SK-N-SH treated with all-trans-retinoic acid at 6 μM for 48 hours (cell line): ENCODE measurements at regions not wholly inside any gene's neighbourhood (a gene's known extent, or its start where the extent isn't known, plus 50 kb on each side); places are given as distances from the start of the nearest gene placed in this dataset.

Experiments used
- ATAC-seq: fragments of 200-7000 bp; cut with Tn5 transposase; 3 replicates; pipeline ENCODE4 v1.9.1; 2020; ENCODE audit warnings: mild to moderate bottlenecking, moderate library complexity
- ARNTL ChIP-seq: fragments of 450-650 bp; formaldehyde crosslinking; IDR thresholded peaks from 2 replicates; pipeline ENCODE4 v1.5.0; 2020; ENCODE audit warnings: low read depth, mild to moderate bottlenecking, moderate library complexity, borderline replicate concordance
- CSDC2 ChIP-seq: fragments of 250-450 bp; sonication (Bioruptor Pico); IDR thresholded peaks from 2 replicates; pipeline ENCODE4 v1.5.0; 2020; ENCODE audit warnings: mild to moderate bottlenecking, moderate library complexity
- CSRNP3 ChIP-seq: fragments of 250-450 bp; sonication (Bioruptor Pico); IDR thresholded peaks from 2 replicates; pipeline ENCODE4 v1.5.1; 2021; ENCODE audit warnings: mild to moderate bottlenecking, moderate library complexity
- ESRRG ChIP-seq: fragments of 250-450 bp; sonication (Bioruptor Pico); IDR thresholded peaks from 2 replicates; pipeline ENCODE4 v1.6.1; 2021; ENCODE audit warnings: mild to moderate bottlenecking
- GLIS3 ChIP-seq: fragments of 250-450 bp; sonication (Bioruptor Pico); IDR thresholded peaks from 2 replicates; pipeline ENCODE4 v1.5.0; 2020; ENCODE audit warnings: mild to moderate bottlenecking, moderate library complexity
- ISL1 ChIP-seq: fragments of 250-450 bp; sonication (Bioruptor Pico); IDR thresholded peaks from 2 replicates; pipeline ENCODE4 v2.1.2; 2022; ENCODE audit warnings: mild to moderate bottlenecking, moderate library complexity
- OSR1 ChIP-seq: fragments of 250-450 bp; sonication (Bioruptor Pico); IDR thresholded peaks from 2 replicates; pipeline ENCODE4 v1.8.0; 2022; ENCODE audit warnings: moderate library complexity, mild to moderate bottlenecking, inconsistent platforms
- PATZ1 ChIP-seq: fragments of 250-450 bp; sonication (Bioruptor Pico); IDR thresholded peaks from 2 replicates; pipeline ENCODE4 v1.8.0; 2020; ENCODE audit warnings: mild to moderate bottlenecking, moderate library complexity, borderline replicate concordance
- PPARA ChIP-seq: fragments of 250-450 bp; sonication (Bioruptor Pico); IDR thresholded peaks from 2 replicates; pipeline ENCODE4 v1.5.0; 2020; ENCODE audit warnings: mild to moderate bottlenecking, borderline replicate concordance
- RARB ChIP-seq: fragments of 250-450 bp; sonication (Bioruptor Pico); IDR thresholded peaks from 2 replicates; pipeline ENCODE4 v1.8.0; 2021; ENCODE audit warnings: mild to moderate bottlenecking, moderate library complexity
- SNAI2 ChIP-seq: fragments of 250-450 bp; sonication (Bioruptor Pico); IDR thresholded peaks from 2 replicates; pipeline ENCODE4 v1.5.0; 2020; ENCODE audit warnings: mild to moderate bottlenecking, moderate library complexity
- TCF4 ChIP-seq: fragments of 250-450 bp; sonication (Bioruptor Pico); IDR thresholded peaks from 2 replicates; pipeline ENCODE4 v1.8.0; 2021; ENCODE audit warnings: mild to moderate bottlenecking, moderate library complexity, borderline replicate concordance
- TOX ChIP-seq: fragments of 250-450 bp; sonication (Bioruptor Pico); IDR thresholded peaks from 2 replicates; pipeline ENCODE4 v1.8.0; 2021; ENCODE audit warnings: mild to moderate bottlenecking, moderate library complexity, borderline replicate concordance
- ZC3H10 ChIP-seq: fragments of 250-450 bp; sonication (Bioruptor Pico); IDR thresholded peaks from 2 replicates; pipeline ENCODE4 v1.5.1; 2021; ENCODE audit warnings: mild to moderate bottlenecking, moderate library complexity
- ZFP3 ChIP-seq: fragments of 250-450 bp; sonication (Bioruptor Pico); IDR thresholded peaks from 2 replicates; pipeline ENCODE4 v1.5.0; 2020; ENCODE audit warnings: mild to moderate bottlenecking, moderate library complexity
- ZFP30 ChIP-seq: fragments of 450-650 bp; formaldehyde crosslinking; IDR thresholded peaks from 2 replicates; pipeline ENCODE4 v1.5.0; 2022; ENCODE audit warnings: mild to moderate bottlenecking, moderate library complexity
- ZNF565 ChIP-seq: fragments of 450-650 bp; formaldehyde crosslinking; conservative IDR thresholded peaks from 2 replicates; pipeline ENCODE4 v1.5.0; 2020; ENCODE audit warnings: low read depth, mild to moderate bottlenecking, moderate library complexity
- ZNF70 ChIP-seq: fragments of 450-650 bp; formaldehyde crosslinking; IDR thresholded peaks from 2 replicates; pipeline ENCODE4 v1.5.0; 2020; ENCODE audit warnings: mild to moderate bottlenecking, moderate library complexity
- ZNF8 ChIP-seq: fragments of 450-650 bp; formaldehyde crosslinking; IDR thresholded peaks from 2 replicates; pipeline ENCODE4 v1.5.0; 2020; ENCODE audit warnings: mild to moderate bottlenecking, moderate library complexity
- TF ChIP-seq, protein P1 (sequence below): fragments of 250-450 bp; sonication (Bioruptor Pico); IDR thresholded peaks from 2 replicates; pipeline ENCODE4 v1.8.0; 2021; ENCODE audit warnings: low read depth, mild to moderate bottlenecking, moderate library complexity, borderline replicate concordance
- TF ChIP-seq, protein P2 (sequence below): fragments of 250-450 bp; sonication (Bioruptor Pico); IDR thresholded peaks from 2 replicates; pipeline ENCODE4 v1.5.1; 2020; ENCODE audit warnings: low read depth, mild to moderate bottlenecking, moderate library complexity
- TF ChIP-seq, protein P3 (sequence below): fragments of 250-450 bp; sonication (Bioruptor Pico); IDR thresholded peaks from 2 replicates; pipeline ENCODE4 v1.5.0; 2020; ENCODE audit warnings: mild to moderate bottlenecking, moderate library complexity

- TF ChIP-seq, protein P1, sequence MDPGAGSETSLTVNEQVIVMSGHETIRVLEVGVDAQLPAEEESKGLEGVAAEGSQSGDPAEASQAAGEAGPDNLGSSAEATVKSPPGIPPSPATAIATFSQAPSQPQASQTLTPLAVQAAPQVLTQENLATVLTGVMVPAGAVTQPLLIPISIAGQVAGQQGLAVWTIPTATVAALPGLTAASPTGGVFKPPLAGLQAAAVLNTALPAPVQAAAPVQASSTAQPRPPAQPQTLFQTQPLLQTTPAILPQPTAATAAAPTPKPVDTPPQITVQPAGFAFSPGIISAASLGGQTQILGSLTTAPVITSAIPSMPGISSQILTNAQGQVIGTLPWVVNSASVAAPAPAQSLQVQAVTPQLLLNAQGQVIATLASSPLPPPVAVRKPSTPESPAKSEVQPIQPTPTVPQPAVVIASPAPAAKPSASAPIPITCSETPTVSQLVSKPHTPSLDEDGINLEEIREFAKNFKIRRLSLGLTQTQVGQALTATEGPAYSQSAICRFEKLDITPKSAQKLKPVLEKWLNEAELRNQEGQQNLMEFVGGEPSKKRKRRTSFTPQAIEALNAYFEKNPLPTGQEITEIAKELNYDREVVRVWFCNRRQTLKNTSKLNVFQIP (CRISPR knock-in tag) = no peak
- TF ChIP-seq ZC3H10 (no peak), TCF4 (CRISPR knock-in tag) (no peak), ZNF8 (CRISPR knock-in tag) (no peak), ZFP3 (CRISPR knock-in tag) (no peak), ISL1 (no peak), TOX (CRISPR knock-in tag) (no peak), PPARA (CRISPR knock-in tag) (no peak), CSRNP3 (CRISPR knock-in tag) (no peak)
- TF ChIP-seq, all 23 proteins: peak for 0
Observed at GRCh38 chr10:106311590-106311989, 852.9 kb downstream of the SORCS1 start (continued).

DNA sequence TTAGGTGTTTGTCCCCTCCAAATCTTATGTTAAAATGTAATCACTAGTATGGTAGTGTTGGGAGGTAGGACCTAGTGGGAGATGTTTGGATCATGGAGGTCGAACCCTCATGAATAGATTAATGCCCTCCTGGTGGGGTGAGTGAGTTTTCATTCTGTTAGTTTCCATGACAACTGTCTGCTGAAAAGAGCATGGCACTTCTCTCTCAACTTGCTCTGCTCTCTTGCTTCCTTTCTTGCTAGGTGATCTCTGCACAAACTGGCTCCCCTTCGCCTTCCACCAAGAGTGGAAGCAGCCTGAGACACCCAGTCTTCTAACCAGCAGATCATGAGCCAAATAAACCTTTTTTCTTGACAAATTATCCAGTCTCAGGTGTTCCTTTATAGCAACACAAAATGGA, 853.9 kb downstream of the SORCS1 start:
- ATAC-seq = no peak
- TF ChIP-seq ZC3H10 (no peak), GLIS3 (CRISPR knock-in tag) (no peak), TOX (CRISPR knock-in tag) (no peak), CSRNP3 (CRISPR knock-in tag) (no peak), OSR1 (no peak), ZFP3 (CRISPR knock-in tag) (no peak), SNAI2 (no peak), ZNF565 (CRISPR knock-in tag) (no peak), ESRRG (no peak), PPARA (CRISPR knock-in tag) (no peak), ARNTL (CRISPR knock-in tag) (no peak), CSDC2 (CRISPR knock-in tag) (no peak), ISL1 (no peak), TCF4 (CRISPR knock-in tag) (no peak), ZNF8 (CRISPR knock-in tag) (no peak), ZNF70 (CRISPR knock-in tag) (no peak)
- TF ChIP-seq, protein P2, sequence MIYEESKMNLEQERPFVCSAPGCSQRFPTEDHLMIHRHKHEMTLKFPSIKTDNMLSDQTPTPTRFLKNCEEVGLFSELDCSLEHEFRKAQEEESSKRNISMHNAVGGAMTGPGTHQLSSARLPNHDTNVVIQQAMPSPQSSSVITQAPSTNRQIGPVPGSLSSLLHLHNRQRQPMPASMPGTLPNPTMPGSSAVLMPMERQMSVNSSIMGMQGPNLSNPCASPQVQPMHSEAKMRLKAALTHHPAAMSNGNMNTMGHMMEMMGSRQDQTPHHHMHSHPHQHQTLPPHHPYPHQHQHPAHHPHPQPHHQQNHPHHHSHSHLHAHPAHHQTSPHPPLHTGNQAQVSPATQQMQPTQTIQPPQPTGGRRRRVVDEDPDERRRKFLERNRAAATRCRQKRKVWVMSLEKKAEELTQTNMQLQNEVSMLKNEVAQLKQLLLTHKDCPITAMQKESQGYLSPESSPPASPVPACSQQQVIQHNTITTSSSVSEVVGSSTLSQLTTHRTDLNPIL (CRISPR knock-in tag) = no peak
- TF ChIP-seq, protein P1 (CRISPR knock-in tag) = no peak

DNA sequence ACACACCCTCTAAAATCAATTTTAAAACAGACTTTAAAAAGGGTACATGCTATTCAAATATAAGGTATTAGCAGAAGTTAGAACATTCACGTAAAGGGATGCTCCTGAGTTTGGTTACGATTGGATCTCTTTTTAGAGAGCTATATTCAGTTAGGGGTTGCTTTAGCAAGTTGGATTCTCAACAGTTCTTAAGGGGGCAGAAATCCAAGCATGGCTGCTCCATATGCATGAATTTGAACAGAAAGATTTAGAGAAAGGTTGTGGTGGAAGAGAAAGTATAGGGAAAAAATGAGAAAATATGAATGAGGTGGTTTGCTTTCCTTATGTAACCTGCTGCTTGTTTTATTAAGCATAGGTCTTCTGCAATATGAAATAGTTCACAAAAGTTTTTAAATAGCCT, 855.1 kb downstream of the SORCS1 start:
- ATAC-seq = no peak
- TF ChIP-seq, protein P1 (CRISPR knock-in tag) = no peak
- no peak for TF ChIP-seq ZFP3 (CRISPR knock-in tag)
- TF ChIP-seq, protein P3, sequence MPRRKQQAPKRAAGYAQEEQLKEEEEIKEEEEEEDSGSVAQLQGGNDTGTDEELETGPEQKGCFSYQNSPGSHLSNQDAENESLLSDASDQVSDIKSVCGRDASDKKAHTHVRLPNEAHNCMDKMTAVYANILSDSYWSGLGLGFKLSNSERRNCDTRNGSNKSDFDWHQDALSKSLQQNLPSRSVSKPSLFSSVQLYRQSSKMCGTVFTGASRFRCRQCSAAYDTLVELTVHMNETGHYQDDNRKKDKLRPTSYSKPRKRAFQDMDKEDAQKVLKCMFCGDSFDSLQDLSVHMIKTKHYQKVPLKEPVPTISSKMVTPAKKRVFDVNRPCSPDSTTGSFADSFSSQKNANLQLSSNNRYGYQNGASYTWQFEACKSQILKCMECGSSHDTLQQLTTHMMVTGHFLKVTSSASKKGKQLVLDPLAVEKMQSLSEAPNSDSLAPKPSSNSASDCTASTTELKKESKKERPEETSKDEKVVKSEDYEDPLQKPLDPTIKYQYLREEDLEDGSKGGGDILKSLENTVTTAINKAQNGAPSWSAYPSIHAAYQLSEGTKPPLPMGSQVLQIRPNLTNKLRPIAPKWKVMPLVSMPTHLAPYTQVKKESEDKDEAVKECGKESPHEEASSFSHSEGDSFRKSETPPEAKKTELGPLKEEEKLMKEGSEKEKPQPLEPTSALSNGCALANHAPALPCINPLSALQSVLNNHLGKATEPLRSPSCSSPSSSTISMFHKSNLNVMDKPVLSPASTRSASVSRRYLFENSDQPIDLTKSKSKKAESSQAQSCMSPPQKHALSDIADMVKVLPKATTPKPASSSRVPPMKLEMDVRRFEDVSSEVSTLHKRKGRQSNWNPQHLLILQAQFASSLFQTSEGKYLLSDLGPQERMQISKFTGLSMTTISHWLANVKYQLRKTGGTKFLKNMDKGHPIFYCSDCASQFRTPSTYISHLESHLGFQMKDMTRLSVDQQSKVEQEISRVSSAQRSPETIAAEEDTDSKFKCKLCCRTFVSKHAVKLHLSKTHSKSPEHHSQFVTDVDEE (CRISPR knock-in tag) = no peak
- no peak for TF ChIP-seq ZNF70 (CRISPR knock-in tag)
- TF ChIP-seq CSDC2 (CRISPR knock-in tag) = no peak
- TF ChIP-seq SNAI2 = no peak
- TF ChIP-seq ZNF8 (CRISPR knock-in tag) = no peak
- TF ChIP-seq TOX (CRISPR knock-in tag) = no peak
- TF ChIP-seq TCF4 (CRISPR knock-in tag) = no peak
- TF ChIP-seq PPARA (CRISPR knock-in tag) = no peak
- TF ChIP-seq PATZ1 (CRISPR knock-in tag) = no peak
- TF ChIP-seq ARNTL (CRISPR knock-in tag) = no peak
- TF ChIP-seq ESRRG = no peak
- no peak for TF ChIP-seq ZFP30 (CRISPR knock-in tag)
- no peak for TF ChIP-seq RARB (CRISPR knock-in tag)
